ENCODE measurements at regions not wholly inside any gene's neighbourhood (a gene's known extent, or its start where the extent isn't known, plus 50 kb on each side); places are given as distances from the start of the nearest gene placed in this dataset.

DNA sequence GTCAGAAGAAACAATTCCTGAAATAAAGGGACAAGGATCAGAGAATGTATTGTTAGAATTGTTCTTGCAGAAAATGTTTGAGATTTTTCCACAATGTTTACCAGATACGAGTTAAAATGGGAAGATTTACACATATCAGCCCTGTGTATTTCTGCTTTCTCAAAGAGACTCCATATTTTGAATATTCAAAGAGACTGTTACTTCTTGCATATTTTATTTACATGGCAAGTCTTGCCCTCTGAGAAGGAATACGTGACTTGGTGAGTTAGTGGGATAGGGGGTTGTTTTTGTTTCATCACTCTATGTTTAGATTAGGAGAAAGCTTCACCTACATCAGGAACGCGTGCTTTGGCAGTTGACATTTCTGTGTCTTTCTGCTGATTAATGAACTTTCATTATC, 56.1 kb upstream of the ZDHHC17 start:
- no peak overlapping the region for H3K9ac ChIP-seq (ENCODE audit: low read length)
- peaks cover 16% of the 10 kb centered on the region for H3K4me1 ChIP-seq (ENCODE audit: insufficient read depth, low read length)
- no peak overlapping the region for H3K4me2 ChIP-seq (ENCODE audit: low read length)
- H3K9me2 ChIP-seq (replicated peaks; ENCODE audit: low read length), result no peaks in the 10 kb centered on the region
- H3K4me3 ChIP-seq (ENCODE audit: low read length), result no peak overlapping the region
- intact Hi-C loops (cut with micrococcal nuclease), result no loop called here
- no peaks in the 10 kb centered on the region for H3F3A ChIP-seq (ENCODE audit: low read length, unreplicated experiment)
- no peaks in the 10 kb centered on the region for H3K9me3 ChIP-seq (ENCODE audit: low read length)
- DNase-seq, result no peak
- no peak for ATAC-seq
- no peaks in the 10 kb centered on the region for H3K27me3 ChIP-seq (ENCODE audit: low read length)
- H3K79me2 ChIP-seq (ENCODE audit: low read length), result no peaks in the 10 kb centered on the region
- no TSS peak for BruUV-seq (replicated peaks)
- H4K20me1 ChIP-seq (ENCODE audit: low read length), result no peaks in the 10 kb centered on the region
- TF ChIP-seq, protein P1, sequence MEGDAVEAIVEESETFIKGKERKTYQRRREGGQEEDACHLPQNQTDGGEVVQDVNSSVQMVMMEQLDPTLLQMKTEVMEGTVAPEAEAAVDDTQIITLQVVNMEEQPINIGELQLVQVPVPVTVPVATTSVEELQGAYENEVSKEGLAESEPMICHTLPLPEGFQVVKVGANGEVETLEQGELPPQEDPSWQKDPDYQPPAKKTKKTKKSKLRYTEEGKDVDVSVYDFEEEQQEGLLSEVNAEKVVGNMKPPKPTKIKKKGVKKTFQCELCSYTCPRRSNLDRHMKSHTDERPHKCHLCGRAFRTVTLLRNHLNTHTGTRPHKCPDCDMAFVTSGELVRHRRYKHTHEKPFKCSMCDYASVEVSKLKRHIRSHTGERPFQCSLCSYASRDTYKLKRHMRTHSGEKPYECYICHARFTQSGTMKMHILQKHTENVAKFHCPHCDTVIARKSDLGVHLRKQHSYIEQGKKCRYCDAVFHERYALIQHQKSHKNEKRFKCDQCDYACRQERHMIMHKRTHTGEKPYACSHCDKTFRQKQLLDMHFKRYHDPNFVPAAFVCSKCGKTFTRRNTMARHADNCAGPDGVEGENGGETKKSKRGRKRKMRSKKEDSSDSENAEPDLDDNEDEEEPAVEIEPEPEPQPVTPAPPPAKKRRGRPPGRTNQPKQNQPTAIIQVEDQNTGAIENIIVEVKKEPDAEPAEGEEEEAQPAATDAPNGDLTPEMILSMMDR (conservative IDR thresholded peaks at IDR 0.05; ENCODE audit: low read depth, low read length), result no peak
- TF ChIP-seq EZH2phosphoT487 (IDR thresholded peaks at IDR 0.05; ENCODE audit: borderline replicate concordance, low read length), result no peak
- POLR2A ChIA-PET (ENCODE audit: unreplicated experiment), result no interaction called here
- H3K36me3 ChIP-seq (ENCODE audit: low read depth, low read length), result no peaks in the 10 kb centered on the region
- H3K27ac ChIP-seq (ENCODE audit: low read length), result no peak overlapping the region
- CTCF ChIA-PET, result no interaction called here
- H2AFZ ChIP-seq (ENCODE audit: low read length), result no peak overlapping the region

DNA sequence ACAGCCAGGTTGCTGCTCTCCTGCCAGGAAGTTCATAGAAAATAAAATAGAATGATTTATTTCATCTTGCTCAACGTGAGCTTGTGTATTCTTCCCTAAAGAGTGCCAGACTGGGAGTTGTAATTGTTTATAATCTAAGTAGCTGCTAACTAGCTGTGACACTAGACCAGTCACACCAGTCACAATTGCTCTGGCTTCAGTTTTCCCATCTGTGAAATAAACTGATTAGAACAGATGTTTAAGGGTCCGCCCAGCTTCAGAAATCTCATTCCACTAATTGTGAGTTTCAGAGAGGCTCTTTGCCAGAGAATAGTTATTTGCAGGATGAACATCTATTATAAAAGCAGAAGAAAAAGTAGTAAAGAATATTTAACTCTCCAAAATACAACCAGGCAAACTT, 55.6 kb upstream of the ZDHHC17 start:
- H3F3A ChIP-seq (ENCODE audit: low read length, unreplicated experiment), result no peaks in the 10 kb centered on the region
- no peak overlapping the region for H3K4me2 ChIP-seq (ENCODE audit: low read length)
- H3K27ac ChIP-seq (ENCODE audit: low read length), result no peak overlapping the region
- H3K4me3 ChIP-seq (ENCODE audit: low read length), result no peak overlapping the region
- no peak overlapping the region for H3K9ac ChIP-seq (ENCODE audit: low read length)
- CTCF ChIA-PET, result no interaction called here
- H3K9me2 ChIP-seq (replicated peaks; ENCODE audit: low read length), result no peaks in the 10 kb centered on the region
- H3K36me3 ChIP-seq (ENCODE audit: low read depth, low read length), result no peaks in the 10 kb centered on the region
- no peak for ATAC-seq
- no peaks in the 10 kb centered on the region for H3K9me3 ChIP-seq (ENCODE audit: low read length)
- POLR2A ChIA-PET (ENCODE audit: unreplicated experiment), result no interaction called here
- BruUV-seq (replicated peaks), result no TSS peak
- intact Hi-C loops (cut with micrococcal nuclease), result no loop called here
- no peaks in the 10 kb centered on the region for H3K27me3 ChIP-seq (ENCODE audit: low read length)
- TF ChIP-seq, protein P1 (conservative IDR thresholded peaks at IDR 0.05; ENCODE audit: low read depth, low read length), result no peak
- TF ChIP-seq EZH2phosphoT487 (IDR thresholded peaks at IDR 0.05; ENCODE audit: borderline replicate concordance, low read length), result no peak
- TF ChIP-seq EZH2 (IDR thresholded peaks at IDR 0.05; ENCODE audit: low read length, unreplicated experiment), result no peak
- no peak for DNase-seq
- peaks cover 16% of the 10 kb centered on the region for H3K4me1 ChIP-seq (ENCODE audit: insufficient read depth, low read length)
- H4K20me1 ChIP-seq (ENCODE audit: low read length), result no peaks in the 10 kb centered on the region
- H2AFZ ChIP-seq (ENCODE audit: low read length), result no peak overlapping the region
- H3K79me2 ChIP-seq (ENCODE audit: low read length), result no peaks in the 10 kb centered on the region

DNA sequence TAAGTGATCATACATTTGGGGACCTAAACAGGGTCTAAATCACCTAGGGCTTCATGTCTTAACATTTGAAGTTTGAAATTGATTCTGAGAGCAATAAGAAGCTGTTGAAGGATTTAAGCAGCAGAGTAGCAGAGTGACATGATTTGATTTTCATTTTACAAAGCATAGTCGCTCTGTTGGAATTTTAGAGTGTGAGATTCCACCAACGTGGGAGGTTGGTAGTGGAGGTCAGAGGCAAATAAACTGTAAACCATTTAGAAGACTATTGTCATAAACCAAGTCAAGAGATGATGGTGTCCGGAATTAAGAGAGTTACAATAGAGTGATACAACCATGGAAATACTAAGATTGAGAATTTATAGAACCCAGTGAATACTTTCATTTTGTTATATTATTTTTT, 52.7 kb upstream of the ZDHHC17 start:
- Histone ChIP-seq H3K4me2 (ENCODE audit: low read length) (no peak overlapping the region), H3K9me2 (replicated peaks; ENCODE audit: low read length) (no peaks in the 10 kb centered on the region), H3K36me3 (ENCODE audit: low read depth, low read length) (no peaks in the 10 kb centered on the region), H2AFZ (ENCODE audit: low read length) (no peak overlapping the region), H4K20me1 (ENCODE audit: low read length) (no peaks in the 10 kb centered on the region), H3K27me3 (ENCODE audit: low read length) (no peaks in the 10 kb centered on the region), H3F3A (ENCODE audit: low read length, unreplicated experiment) (no peaks in the 10 kb centered on the region), H3K4me1 (ENCODE audit: insufficient read depth, low read length) (no peaks in the 10 kb centered on the region; the same call in 1 of the 2 replicates), H3K4me3 (ENCODE audit: low read length) (no peak overlapping the region), H3K9ac (ENCODE audit: low read length) (no peak overlapping the region), H3K27ac (ENCODE audit: low read length) (no peak overlapping the region), H3K79me2 (ENCODE audit: low read length) (no peaks in the 10 kb centered on the region), H3K9me3 (ENCODE audit: low read length) (no peaks in the 10 kb centered on the region)
- no TSS peak for BruUV-seq (replicated peaks)
- ATAC-seq (no peak), DNase-seq (peak; percentile 37)
- intact Hi-C loops (cut with micrococcal nuclease), result no loop called here
- no peak for TF ChIP-seq EZH2 (IDR thresholded peaks at IDR 0.05; ENCODE audit: low read length, unreplicated experiment)
- no peak for TF ChIP-seq EZH2phosphoT487 (IDR thresholded peaks at IDR 0.05; ENCODE audit: borderline replicate concordance, low read length)
- TF ChIP-seq, protein P1 (conservative IDR thresholded peaks at IDR 0.05; ENCODE audit: low read depth, low read length), result no peak
- ChIA-PET CTCF (no interaction called here), POLR2A (ENCODE audit: unreplicated experiment) (no interaction called here)
